ENCODE measurements at regions not wholly inside any gene's neighbourhood (a gene's known extent, or its start where the extent isn't known, plus 50 kb on each side); places are given as distances from the start of the nearest gene placed in this dataset.

DNA sequence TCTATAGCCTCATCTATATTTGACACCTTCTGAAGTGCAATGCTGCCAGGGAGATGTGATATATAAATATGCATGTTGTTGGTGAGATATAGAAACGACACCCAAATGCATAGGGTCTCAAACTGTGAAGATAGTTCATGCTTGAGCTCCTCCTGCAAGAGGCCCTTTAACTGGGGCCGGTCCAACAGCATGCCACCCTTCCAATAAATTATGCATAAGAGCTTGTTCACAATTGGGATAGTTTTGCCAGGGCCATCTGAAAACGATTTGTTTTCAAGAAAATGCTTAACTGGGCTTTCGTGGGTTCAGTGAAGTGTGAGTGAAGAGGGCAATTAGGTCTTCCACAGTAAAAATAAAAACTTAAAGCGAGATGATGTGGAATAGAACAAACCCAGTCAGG lies 424.2 kb upstream of the WWC1 start:
- Mint-ChIP-seq H3K27ac (no peak overlapping the region), H3K27me3 (no peaks in the 10 kb centered on the region), H3K4me3 (no peak overlapping the region), H3K9me3 (peaks cover 3% of the 10 kb centered on the region), H3K36me3 (ENCODE audit: low read depth) (no peaks in the 10 kb centered on the region), H3K4me1 (ENCODE audit: low read depth) (no peaks in the 10 kb centered on the region)

DNA sequence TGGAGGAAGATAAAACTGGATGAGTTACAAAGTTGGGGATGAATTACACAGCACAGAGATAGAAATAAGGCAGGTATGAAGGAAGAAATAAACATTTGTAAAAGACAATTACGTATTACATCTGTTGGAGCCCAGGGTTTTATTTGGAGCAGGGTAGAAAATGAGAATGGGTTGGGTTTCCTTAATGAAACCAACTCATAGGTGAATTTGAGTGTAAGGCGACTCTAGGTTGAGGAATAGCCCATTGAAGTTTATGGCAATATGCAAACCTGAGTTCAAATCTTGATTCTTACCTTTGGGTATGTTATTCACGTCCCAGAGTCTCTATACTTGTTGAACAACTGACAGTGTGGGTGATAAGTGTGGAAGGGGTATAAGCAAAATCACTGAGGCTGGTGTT lies 422.3 kb upstream of the WWC1 start:
- Mint-ChIP-seq H3K9me3 (peaks cover 4% of the 10 kb centered on the region), H3K4me3 (no peak overlapping the region), H3K27ac (no peak overlapping the region), H3K36me3 (ENCODE audit: low read depth) (no peaks in the 10 kb centered on the region), H3K4me1 (ENCODE audit: low read depth) (no peaks in the 10 kb centered on the region), H3K27me3 (no peaks in the 10 kb centered on the region)

DNA sequence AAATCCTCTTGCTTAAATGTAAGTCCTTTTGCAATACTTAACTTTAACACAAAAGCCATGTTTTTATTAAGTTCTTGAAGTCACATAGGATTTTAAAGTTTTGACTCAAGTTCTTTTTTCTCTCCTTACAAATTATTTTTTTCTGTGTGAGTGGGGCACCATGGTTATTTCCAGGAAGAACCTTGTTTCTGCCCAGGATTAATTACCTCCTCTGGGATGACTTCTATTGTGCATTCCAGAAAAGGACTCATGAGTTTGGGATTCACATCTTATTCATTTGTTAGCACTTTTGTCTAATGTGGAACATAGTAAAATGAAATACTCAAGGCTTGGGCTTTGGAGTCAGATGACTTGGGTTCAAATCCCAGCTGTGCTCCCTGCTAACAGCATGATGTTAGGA lies 421.4 kb upstream of the WWC1 start:
- no peaks in the 10 kb centered on the region for H3K4me1 Mint-ChIP-seq (ENCODE audit: low read depth)
- H3K27me3 Mint-ChIP-seq, result no peaks in the 10 kb centered on the region
- no peaks in the 10 kb centered on the region for H3K36me3 Mint-ChIP-seq (ENCODE audit: low read depth)
- H3K9me3 Mint-ChIP-seq, result peaks cover 13% of the 10 kb centered on the region
- H3K27ac Mint-ChIP-seq, result no peak overlapping the region
- H3K4me3 Mint-ChIP-seq, result no peak overlapping the region

DNA sequence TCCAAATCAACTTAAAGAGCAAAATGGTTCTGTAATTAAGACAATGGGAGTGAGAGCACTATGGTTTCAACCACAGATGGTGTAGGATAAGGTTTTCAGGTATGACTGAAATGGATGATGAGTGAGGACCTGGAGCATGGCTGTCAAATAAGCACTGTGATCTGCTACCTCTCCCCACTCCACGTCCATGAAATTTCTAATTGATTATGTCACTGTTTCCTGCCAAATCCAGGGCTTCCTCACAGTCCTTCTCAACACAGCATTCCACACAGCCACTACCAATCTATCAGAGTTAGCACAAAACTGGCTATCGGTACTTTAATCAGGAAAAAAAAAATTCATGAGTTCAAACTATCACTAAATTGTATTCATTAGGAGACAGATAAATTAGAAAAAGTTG lies 420.4 kb upstream of the WWC1 start:
- H3K36me3 Mint-ChIP-seq (ENCODE audit: low read depth), result no peaks in the 10 kb centered on the region
- peaks cover 18% of the 10 kb centered on the region for H3K9me3 Mint-ChIP-seq
- no peaks in the 10 kb centered on the region for H3K27me3 Mint-ChIP-seq
- no peaks in the 10 kb centered on the region for H3K4me1 Mint-ChIP-seq (ENCODE audit: low read depth)
- H3K27ac Mint-ChIP-seq, result no peak overlapping the region
- H3K4me3 Mint-ChIP-seq, result no peak overlapping the region

DNA sequence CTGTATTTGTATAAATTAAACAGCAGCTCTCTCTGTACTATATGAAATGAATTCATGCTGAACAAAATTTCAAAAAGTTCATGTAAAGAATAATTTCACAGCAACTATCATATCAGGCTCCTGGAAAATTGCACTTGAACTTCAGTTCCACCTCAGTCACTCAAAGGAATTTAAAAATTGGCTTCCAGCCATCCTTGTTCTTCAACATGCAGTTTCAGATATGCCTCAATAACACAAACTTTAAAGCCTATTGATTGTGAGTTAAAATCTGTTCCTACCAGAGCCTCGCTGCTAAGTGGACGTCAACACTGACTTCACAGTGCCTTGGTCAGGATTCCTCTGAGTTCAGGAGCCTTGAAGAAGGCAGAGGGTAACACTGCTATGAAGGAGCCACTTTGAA lies 418.7 kb upstream of the WWC1 start:
- Mint-ChIP-seq H3K27ac (no peak overlapping the region), H3K4me1 (ENCODE audit: low read depth) (no peaks in the 10 kb centered on the region), H3K4me3 (no peak overlapping the region), H3K27me3 (no peaks in the 10 kb centered on the region), H3K9me3 (peaks cover 18% of the 10 kb centered on the region), H3K36me3 (ENCODE audit: low read depth) (no peaks in the 10 kb centered on the region)

DNA sequence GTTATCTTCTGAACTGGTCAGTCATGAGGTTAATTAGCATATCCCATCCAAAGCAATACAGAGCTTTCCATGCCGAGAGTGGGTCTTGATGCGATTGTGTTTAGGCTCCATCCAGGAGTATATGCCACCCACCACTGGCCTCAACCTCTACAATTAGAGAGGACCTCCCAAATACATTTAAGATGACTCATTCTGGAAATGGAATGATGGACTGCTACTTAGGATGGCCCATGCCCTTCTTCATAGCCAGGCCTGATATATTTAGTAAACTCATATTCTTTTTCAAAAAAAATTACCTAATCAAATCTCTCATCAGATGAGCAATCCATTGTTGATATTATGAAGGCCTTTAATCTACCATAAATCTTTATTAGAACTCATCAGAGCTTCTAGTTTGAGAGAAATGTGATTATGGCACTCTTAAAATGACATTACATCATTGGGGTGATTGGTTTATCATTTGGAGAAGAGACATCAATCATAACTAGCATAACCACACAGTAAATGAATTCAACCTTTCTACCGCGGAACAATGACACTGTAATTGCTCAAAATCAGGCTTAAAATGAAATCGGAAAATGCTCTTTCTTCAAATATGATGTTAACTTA lies 414.2 kb upstream of the WWC1 start:
- Mint-ChIP-seq H3K4me3 (no peak overlapping the region), H3K4me1 (ENCODE audit: low read depth) (no peaks in the 10 kb centered on the region), H3K27me3 (no peaks in the 10 kb centered on the region), H3K27ac (no peak overlapping the region), H3K9me3 (peaks cover 23% of the 10 kb centered on the region), H3K36me3 (ENCODE audit: low read depth) (no peaks in the 10 kb centered on the region)

DNA sequence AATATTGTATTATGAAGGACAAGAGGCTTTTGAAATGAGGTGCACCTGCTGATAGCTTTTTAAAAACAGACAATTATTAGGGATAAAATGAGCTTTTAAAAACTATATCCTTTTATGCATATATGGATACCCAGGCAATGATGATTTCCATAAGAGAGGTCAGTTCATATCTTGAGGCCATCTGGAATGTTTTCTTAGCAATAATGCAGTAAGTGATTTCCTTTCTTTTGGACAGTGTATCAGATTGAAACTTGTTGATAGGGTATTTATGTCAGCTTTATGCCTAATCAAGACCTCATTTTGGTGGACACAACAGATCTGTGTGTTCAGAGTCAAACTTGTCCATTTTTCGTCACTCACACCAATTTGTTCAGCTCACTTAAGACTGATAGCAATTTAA lies 413.5 kb upstream of the WWC1 start:
- Mint-ChIP-seq H3K36me3 (ENCODE audit: low read depth) (no peaks in the 10 kb centered on the region), H3K4me1 (ENCODE audit: low read depth) (no peaks in the 10 kb centered on the region), H3K27ac (no peak overlapping the region), H3K27me3 (no peaks in the 10 kb centered on the region), H3K4me3 (no peak overlapping the region), H3K9me3 (peaks cover 25% of the 10 kb centered on the region)

DNA sequence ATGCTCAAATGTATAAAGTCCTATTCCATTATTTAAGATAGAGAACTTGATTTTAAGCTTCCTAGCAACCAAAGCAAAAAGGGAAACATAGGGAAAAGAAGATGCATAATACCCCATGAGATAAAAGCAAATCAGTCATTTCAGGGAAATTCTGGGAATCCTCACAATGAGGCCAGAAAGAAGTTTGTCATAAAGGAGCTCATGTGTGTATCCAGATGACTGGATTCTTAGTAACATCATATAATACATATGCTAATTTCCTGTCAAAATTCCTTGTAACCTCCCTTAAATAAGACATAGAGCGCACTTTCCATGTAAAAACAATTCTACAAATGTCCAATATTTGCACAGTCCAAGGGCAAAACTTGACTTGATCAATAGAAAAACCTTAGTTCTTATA lies 411.0 kb upstream of the WWC1 start:
- Mint-ChIP-seq H3K27me3 (no peaks in the 10 kb centered on the region), H3K27ac (no peak overlapping the region), H3K4me3 (no peak overlapping the region), H3K36me3 (ENCODE audit: low read depth) (no peaks in the 10 kb centered on the region), H3K9me3 (peaks cover 9% of the 10 kb centered on the region), H3K4me1 (ENCODE audit: low read depth) (no peaks in the 10 kb centered on the region)

DNA sequence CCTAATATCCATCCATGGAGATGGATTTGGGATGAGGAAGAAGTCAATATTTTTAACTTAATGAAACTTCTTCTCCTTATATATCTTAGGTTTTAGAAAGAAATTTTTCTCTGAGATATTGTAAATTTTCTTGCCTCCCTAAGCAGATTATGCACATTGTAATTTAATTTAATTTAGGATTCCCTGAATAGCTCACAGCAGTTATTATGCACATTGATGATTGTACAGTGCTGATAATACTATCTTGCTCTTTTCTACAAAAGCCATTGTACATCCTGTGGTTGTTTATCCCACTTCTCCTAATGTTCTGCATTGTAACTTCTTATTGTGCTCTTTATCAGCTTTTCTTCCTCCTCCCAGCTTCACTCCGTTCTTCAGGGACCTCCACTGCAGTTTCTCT lies 410.4 kb upstream of the WWC1 start:
- Mint-ChIP-seq H3K27ac (no peak overlapping the region), H3K4me1 (ENCODE audit: low read depth) (no peaks in the 10 kb centered on the region), H3K4me3 (no peak overlapping the region), H3K36me3 (ENCODE audit: low read depth) (no peaks in the 10 kb centered on the region), H3K27me3 (no peaks in the 10 kb centered on the region), H3K9me3 (peaks cover 7% of the 10 kb centered on the region)

DNA sequence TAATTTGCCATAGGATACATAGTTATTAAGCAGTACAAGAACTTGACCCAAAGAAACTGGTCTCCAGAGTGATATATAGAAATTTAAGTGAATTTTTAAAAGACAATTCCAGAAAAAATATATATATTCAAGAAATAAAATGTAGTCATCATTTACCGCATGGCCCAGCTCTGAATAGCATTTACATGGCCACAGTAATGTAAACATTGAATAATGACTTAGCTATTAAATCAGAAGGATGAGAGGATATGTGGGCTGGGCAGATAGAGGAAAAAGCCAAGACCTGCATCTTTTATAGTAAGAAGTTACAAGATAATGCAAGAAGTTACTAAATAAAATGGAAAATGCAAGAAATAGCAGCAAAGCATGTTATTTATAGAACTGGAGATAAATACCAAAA lies 405.2 kb upstream of the WWC1 start:
- H3K36me3 Mint-ChIP-seq (ENCODE audit: low read depth), result no peaks in the 10 kb centered on the region
- H3K27ac Mint-ChIP-seq, result no peak overlapping the region
- H3K4me3 Mint-ChIP-seq, result no peak overlapping the region
- no peaks in the 10 kb centered on the region for H3K4me1 Mint-ChIP-seq (ENCODE audit: low read depth)
- H3K27me3 Mint-ChIP-seq, result no peaks in the 10 kb centered on the region
- H3K9me3 Mint-ChIP-seq, result peaks cover 7% of the 10 kb centered on the region

DNA sequence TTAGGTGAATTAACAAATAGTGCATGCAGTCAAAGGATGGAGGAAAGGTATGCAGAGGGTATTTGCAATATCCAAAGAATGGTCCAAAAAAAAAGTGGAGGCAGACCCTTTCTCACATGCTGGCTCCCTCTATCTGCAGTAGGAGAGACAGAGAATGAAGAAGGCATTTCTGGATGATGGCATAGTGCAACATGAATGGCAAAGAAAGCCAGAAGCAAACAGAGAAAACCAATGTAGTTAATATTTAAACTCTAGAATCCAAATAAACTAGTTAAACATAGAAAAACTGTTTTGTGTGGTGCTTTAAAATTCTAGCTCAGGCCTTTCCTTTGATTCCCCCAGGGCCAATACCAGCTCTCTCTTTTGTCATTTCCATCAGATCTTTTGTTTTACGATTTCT lies 403.1 kb upstream of the WWC1 start:
- H3K27me3 Mint-ChIP-seq, result no peaks in the 10 kb centered on the region
- H3K4me1 Mint-ChIP-seq (ENCODE audit: low read depth), result no peaks in the 10 kb centered on the region
- H3K36me3 Mint-ChIP-seq (ENCODE audit: low read depth), result no peaks in the 10 kb centered on the region
- H3K9me3 Mint-ChIP-seq, result no peaks in the 10 kb centered on the region
- H3K4me3 Mint-ChIP-seq, result no peak overlapping the region
- no peak overlapping the region for H3K27ac Mint-ChIP-seq

DNA sequence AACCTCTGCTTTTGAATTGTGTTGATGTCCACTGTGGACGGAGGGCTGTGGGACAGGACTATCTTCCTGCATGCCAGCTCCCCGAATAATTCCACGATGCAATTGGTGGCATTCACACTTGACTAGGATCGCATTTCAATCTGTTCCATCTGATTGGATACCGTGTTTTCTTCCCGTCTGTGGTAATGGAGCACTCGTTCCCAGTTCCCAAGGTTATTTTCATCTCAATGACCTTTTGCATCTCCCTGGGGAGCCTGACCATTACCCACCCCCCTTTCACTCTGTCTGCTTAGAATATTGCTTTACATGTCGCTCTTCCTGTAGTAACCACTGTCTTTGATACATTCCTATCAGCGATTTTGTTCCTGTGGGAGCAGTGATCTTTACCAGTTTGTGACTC lies 402.2 kb upstream of the WWC1 start:
- H3K27me3 Mint-ChIP-seq, result no peaks in the 10 kb centered on the region
- no peaks in the 10 kb centered on the region for H3K9me3 Mint-ChIP-seq

DNA sequence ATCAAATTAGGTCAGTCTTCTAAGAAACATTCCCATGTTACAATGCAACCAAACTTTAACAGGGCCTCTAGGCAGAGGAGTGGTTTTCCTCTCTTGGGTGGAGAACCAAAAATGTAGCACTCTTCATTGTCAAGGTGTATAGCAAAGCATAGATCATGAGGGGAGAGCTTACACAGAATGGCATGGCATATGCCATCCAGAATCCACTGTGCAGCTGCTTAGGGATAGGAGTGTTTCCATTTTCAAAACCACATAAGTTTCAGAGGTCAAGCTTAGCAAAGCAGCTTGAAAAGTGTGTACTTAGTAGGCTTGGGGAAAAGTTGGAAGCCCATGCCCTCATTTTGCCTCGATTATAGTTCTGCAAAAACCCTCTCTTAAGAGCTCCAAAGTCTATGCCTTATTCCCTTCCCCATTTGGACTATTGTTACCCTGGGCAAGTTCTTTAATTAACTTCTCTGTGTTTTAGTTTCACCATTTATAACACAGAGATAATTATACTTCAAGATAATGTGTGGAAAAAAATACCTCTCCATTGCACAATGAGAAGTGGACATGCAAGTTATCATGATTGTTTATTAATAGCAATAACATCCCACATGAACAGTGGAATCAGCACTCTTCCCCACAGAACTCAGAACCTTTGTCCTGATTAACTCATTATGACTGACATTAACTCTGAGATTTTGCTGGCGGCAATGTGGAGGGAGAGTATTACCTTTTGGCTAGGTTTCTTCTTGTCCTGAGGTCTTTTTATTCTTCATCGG lies 398.9 kb upstream of the WWC1 start:
- no peaks in the 10 kb centered on the region for H3K36me3 Mint-ChIP-seq (ENCODE audit: low read depth)
- H3K27ac Mint-ChIP-seq, result no peak overlapping the region
- H3K27me3 Mint-ChIP-seq, result no peaks in the 10 kb centered on the region
- no peak overlapping the region for H3K4me3 Mint-ChIP-seq
- H3K9me3 Mint-ChIP-seq, result no peaks in the 10 kb centered on the region
- no peaks in the 10 kb centered on the region for H3K4me1 Mint-ChIP-seq (ENCODE audit: low read depth)

More for the DNA sequence above, 402.2 kb upstream of the WWC1 start:
- Mint-ChIP-seq H3K4me3 (no peak overlapping the region), H3K36me3 (ENCODE audit: low read depth) (no peaks in the 10 kb centered on the region), H3K27ac (no peak overlapping the region), H3K4me1 (ENCODE audit: low read depth) (no peaks in the 10 kb centered on the region)

DNA sequence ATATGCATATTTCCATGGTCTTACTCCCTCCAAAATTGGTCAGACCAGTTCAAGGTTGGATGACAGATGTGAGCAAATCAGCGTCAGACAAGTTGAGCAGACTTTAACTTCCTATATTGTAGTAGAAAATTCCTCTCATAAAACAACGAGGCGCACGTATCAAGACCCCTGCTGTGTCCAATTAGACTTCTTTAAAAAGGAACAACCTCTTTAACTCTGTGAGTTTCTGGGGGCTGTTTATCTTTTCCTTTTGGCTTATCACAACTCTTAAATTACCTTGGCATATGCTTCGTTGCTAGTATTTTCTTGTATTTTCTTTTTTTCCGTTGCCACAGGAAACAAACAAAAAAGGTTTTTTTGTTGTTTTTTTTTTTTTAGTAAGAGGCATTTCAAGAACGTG lies 398.2 kb upstream of the WWC1 start:
- Mint-ChIP-seq H3K36me3 (ENCODE audit: low read depth) (no peaks in the 10 kb centered on the region), H3K27me3 (no peaks in the 10 kb centered on the region), H3K4me3 (no peak overlapping the region), H3K4me1 (ENCODE audit: low read depth) (no peaks in the 10 kb centered on the region), H3K27ac (no peak overlapping the region), H3K9me3 (no peaks in the 10 kb centered on the region)

DNA sequence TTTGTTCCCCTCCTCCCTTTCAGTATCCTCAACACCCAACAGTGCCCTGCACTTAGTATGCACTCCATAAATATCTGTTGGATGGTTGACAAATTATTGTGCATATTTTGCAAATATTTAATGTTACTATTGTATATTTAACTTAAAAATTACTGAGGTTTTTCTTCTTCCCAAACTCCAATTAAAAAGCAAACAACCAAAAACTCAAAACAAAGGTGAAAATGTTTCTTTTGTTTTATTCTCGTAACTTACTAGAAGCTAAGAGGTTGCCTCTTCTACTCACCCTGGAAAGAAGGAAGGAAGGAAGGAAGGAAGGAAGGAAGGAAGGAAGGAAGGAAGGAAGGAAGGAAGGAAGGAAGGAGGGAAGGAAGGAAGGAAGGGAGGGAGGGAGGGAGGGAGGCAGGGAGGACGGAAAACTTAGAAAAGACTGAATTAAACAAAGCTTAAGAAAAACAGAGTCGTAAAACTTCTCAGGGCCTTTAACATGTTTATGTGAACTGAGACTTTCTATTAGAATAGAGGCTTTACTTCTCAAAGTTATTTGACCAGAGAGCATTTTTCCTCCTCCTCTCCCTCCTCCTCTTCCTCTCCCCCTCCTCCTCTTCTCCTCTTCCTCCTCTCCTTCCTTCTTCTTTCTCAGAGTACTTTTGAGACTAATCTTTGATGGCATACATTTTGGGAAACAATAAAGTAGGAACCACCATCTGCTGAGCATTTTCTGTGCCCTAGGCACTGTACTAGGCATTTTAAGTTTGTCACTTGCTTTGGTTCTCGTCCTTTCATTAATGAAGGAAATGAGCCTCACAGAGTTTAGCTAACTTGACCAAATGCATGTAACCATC lies 396.6 kb upstream of the WWC1 start:
- Mint-ChIP-seq H3K27ac (no peak overlapping the region), H3K9me3 (no peaks in the 10 kb centered on the region), H3K27me3 (no peaks in the 10 kb centered on the region), H3K4me1 (ENCODE audit: low read depth) (no peaks in the 10 kb centered on the region), H3K36me3 (ENCODE audit: low read depth) (no peaks in the 10 kb centered on the region), H3K4me3 (no peak overlapping the region)
